GM23248 (cell line): ENCODE measurements at regions not wholly inside any gene's neighbourhood (a gene's known extent, or its start where the extent isn't known, plus 50 kb on each side); places are given as distances from the start of the nearest gene placed in this dataset.

Source experiments
- EZH2 ChIP-seq: fragments of 200-600 bp; sonication (generic); IDR thresholded peaks from 2 replicates; pipeline ENCODE4 v1.6.1; 2018; ENCODE audit warnings: antibody characterized with exemption, mild to moderate bottlenecking; ENCODE audit not compliant: insufficient read depth, poor library complexity, severe bottlenecking
- EZH2phosphoT487 ChIP-seq: fragments of 200-600 bp; sonication (generic); IDR thresholded peaks from 2 replicates; pipeline ENCODE4 v1.6.1; 2018; ENCODE audit warnings: antibody characterized with exemption, moderate library complexity, mild to moderate bottlenecking, low read depth; ENCODE audit not compliant: insufficient read depth

DNA sequence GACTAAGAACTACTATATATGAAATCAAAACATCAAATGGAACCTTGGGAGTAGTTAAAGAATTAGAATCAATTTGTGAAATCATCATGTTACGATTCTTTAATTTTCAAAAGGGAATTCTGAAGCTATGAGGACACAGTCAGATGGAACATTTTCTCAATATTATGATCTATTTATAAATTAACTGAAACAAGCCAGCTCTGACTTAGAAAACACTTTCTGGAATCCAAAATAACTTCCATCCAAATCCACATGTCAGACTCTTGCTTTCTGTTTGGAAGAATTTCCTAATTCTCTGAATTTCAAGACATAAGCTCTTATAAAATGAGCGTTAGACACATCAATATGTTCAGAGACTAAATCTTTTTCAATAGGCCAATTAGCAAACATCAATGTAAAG, 737.7 kb upstream of the SOX9 start:
- TF ChIP-seq EZH2 (no peak), EZH2phosphoT487 (no peak)
